Coronary artery (tissue), 2 donors: ENCODE measurements at regions not wholly inside any gene's neighbourhood (a gene's known extent, or its start where the extent isn't known, plus 50 kb on each side); places are given as distances from the start of the nearest gene placed in this dataset.

Source experiments
- DNase-seq: peaks from one replicate; pipeline ENCODE4 v3.0.0-alpha.2; 2017; ENCODE audit warnings: low spot score
- H3K27ac ChIP-seq, 2 donors: fragments of 200-600 bp; sonication (generic); one replicate each; pipeline ENCODE4 v1.5.1; 2016 to 2019
- H3K4me3 ChIP-seq: fragments of 200-600 bp; sonication (generic); 2 replicates; pipeline ENCODE4 v1.5.1; 2016; ENCODE audit warnings: mild to moderate bottlenecking, moderate library complexity
- TF ChIP-seq, protein P1 (sequence below): fragments of 200-600 bp; sonication (generic); IDR thresholded peaks from one replicate; pipeline ENCODE4 v1.5.1; 2019; ENCODE audit warnings: antibody characterized with exemption

GRCh38 chr5:28329176-28329575, 1290.8 kb upstream of the CDH9 start:
- Histone ChIP-seq H3K4me3 (no peak overlapping the region), H3K27ac (no peak overlapping the region)
- TF ChIP-seq, protein P1, sequence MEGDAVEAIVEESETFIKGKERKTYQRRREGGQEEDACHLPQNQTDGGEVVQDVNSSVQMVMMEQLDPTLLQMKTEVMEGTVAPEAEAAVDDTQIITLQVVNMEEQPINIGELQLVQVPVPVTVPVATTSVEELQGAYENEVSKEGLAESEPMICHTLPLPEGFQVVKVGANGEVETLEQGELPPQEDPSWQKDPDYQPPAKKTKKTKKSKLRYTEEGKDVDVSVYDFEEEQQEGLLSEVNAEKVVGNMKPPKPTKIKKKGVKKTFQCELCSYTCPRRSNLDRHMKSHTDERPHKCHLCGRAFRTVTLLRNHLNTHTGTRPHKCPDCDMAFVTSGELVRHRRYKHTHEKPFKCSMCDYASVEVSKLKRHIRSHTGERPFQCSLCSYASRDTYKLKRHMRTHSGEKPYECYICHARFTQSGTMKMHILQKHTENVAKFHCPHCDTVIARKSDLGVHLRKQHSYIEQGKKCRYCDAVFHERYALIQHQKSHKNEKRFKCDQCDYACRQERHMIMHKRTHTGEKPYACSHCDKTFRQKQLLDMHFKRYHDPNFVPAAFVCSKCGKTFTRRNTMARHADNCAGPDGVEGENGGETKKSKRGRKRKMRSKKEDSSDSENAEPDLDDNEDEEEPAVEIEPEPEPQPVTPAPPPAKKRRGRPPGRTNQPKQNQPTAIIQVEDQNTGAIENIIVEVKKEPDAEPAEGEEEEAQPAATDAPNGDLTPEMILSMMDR: no peak
- DNase-seq: no peak

- Histone ChIP-seq H3K4me3 (no peak overlapping the region), H3K27ac (no peak overlapping the region)
- no peak for DNase-seq
- TF ChIP-seq, protein P1: no peak
Observed at GRCh38 chr5:28328681-28329080, 1290.3 kb upstream of the CDH9 start.

DNA sequence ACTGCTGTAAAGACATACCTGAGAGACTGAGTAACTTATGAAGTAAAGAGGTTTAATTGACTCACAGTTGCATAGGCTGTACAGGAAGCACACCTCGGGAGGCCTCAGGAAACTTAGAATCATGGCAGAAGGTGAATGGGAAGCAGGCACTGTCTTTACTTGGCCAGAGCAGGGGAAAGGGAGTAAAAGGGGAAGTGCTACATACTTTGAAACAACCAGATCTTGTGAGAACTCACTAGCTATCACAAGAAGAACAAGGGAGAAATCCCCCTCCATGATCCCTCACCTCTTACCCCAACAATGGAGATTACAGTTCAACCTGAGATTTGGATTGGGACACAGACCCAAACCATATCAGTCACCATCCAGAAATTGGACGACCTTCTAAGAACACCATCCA, 1285.8 kb upstream of the CDH9 start:
- Histone ChIP-seq H3K4me3 (no peak overlapping the region), H3K27ac (no peak overlapping the region)
- TF ChIP-seq, protein P1: no peak
- DNase-seq: no peak

DNA sequence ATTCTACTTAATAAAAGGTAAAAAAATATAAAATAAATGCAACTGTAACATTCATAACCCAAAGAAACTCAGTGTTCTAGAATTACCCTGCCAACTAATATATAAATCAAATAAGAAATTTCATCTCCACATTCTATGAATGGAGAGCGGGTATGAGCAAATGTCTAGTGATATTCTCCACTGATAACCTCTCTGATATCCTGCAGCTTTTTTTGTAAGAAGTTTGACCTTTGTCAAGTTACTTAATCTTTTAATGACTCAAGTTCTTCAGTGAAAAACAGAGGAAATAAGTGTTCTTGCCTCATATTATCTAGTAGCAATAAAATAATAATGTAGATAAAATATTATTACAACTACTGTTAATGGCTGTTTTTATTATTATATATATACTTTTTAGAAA, 1275.6 kb upstream of the CDH9 start:
- TF ChIP-seq, protein P1: no peak
- Histone ChIP-seq H3K27ac (no peak overlapping the region), H3K4me3 (no peak overlapping the region)
- DNase-seq: no peak

DNA sequence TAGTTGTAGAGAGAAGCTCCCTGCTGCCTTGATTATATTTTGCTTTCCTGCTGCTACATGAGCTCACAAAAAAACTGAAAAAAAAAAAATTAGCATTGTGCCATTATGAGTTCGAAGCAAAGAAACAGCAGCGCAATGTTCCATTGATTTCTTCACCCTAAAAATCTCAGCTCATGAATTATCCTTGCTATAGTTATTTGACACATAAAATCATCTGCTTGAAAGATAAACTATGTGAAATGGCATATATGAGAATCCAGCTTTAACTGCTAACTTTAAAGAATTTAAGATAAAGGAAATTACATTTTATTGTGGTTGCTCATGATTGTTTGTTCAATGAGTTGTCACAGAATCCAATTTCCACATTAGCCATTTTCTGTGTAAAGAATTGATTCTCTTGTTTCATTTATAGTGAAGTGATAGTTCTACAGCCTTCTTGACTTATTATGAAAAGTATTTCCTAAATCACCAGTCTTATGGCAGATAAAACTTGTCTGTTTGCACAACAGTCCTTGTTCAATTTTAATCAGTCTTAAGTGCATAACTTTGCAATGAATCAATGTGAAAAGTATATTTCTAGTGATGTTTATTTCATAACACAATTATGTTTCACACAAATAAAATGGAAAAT, 1275.0 kb upstream of the CDH9 start:
- Histone ChIP-seq H3K27ac (no peak overlapping the region), H3K4me3 (no peak overlapping the region)
- DNase-seq: no peak
- TF ChIP-seq, protein P1: no peak

DNA sequence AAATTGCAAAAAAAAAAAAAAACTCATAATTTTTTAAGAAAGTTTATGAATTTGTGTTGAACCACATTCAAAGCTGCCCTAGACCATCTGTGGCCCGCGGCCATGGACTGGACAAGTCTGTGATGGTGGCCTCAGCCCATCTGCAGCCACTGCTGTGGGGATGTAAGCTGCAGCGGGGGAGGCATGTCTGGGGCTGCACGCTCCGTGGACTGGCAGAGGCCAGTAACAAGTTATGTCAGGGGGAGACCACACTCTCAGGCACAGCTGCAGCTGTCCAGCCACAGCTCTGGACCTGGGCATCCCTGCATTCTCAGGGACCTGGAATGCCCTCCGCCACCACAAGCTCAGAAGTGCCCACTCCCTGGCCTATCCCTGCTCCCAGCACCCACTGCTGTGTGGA, 1272.3 kb upstream of the CDH9 start:
- H3K4me3 ChIP-seq: no peak overlapping the region

DNA sequence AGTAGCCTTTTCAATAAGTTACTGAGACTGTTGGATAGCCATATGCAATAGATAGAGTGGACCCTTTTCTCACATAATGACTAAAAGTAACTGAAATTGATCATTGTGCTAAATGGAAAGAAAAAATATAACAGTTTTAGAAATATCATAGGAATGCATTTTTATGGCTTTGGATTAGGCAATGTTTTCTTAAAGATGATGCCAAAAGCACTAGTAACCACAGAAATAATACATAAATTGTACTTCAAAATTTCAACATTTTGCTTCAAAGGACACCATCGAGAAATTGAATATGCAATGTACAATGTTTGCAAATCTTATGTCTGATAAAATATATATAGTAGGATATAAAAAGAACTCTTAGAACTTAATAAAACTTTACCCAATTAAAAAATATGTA, 1267.5 kb upstream of the CDH9 start:
- TF ChIP-seq, protein P1: no peak
- Histone ChIP-seq H3K4me3 (no peak overlapping the region), H3K27ac (no peak overlapping the region)
- no peak for DNase-seq

More for the DNA sequence above, 1272.3 kb upstream of the CDH9 start:
- no peak for DNase-seq
- H3K27ac ChIP-seq: no peak overlapping the region
- TF ChIP-seq, protein P1: no peak
